ENCODE measurements at regions not wholly inside any gene's neighbourhood (a gene's known extent, or its start where the extent isn't known, plus 50 kb on each side); places are given as distances from the start of the nearest gene placed in this dataset.
"Not testable (repeated sequence)": the region's sequence is repeated elsewhere in the genome, so short reads cannot be mapped to it uniquely, and the experiment has no call there.

DNA sequence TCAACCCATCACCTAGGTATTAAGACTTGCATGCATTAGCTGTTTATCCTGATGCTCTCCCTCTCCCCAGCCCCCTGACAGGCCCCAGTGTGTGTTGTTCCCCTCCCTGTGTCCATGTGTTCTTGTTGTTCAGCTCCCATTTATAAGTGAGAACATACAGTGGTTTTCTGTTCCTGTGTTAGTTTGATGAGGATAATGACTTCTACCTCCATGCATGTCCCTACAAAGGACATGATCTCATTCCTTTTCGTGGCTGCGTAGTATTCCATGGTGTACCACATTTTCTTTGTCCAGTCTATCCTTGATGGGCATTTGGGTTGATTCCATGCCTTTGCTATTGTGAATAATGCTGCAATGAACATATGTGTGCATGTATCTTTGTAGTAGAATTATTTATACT is 578.3 kb downstream of the ZNF608 start:
- TF ChIP-seq CTCF, POLR2A (IDR thresholded peaks at IDR 0.05): not testable (repeated sequence)
